GM11168 (cell line): ENCODE measurements at regions not wholly inside any gene's neighbourhood (a gene's known extent, or its start where the extent isn't known, plus 50 kb on each side); places are given as distances from the start of the nearest gene placed in this dataset.
"Not testable (repeated sequence)": the region's sequence is repeated elsewhere in the genome, so short reads cannot be mapped to it uniquely, and the experiment has no call there.

ENCODE experiments used
- in situ Hi-C: fragments of 300-500 bp; cut with MboI; formaldehyde crosslinking; loops from one replicate; pipeline ENCODE4 v1.12.0; 2022; ENCODE audit warnings: low sequenced_read_pairs; ENCODE audit not compliant: unreplicated experiment

DNA sequence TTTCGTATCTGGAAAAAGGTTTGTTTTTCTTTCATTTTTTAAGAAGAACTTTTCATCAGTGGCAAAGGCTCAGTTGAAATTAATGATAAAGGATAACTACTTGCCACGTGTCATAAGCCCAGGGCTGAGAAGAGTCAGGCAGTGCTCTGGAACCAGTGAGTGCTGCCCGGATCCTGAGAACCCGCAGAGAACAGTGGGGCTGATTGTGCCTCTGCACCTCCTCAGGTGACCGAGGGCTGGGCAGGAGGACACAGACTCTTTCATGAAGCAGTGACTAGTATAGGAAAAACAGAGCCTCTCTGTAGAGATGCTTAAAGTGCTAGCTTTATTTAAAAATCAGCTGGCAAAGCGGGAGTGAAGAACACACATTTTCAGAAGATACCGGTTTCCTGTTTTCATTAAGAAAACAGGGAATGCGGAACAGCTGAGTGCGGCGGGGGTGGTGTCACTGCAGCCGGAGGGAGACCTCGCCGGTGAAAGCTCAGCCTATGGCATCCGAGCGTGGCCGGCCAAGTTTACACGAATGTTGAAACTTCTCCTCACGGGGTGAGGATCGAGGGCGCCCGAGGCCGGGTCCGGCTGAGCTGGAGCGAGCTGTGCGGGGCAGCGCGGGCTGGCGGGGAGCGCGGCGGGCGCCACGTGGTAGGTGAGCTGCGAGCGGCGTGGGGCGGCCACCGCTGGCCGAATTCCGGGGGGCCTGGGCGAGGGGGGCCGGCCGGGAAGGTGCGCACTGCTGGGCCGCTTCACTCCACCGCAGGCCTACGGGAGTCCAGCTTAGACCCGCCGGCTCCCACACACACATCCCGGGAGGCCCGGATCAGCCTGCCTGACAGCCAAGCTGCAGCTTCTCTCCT, 134.7 kb upstream of the DMRT1 start:
- in situ Hi-C loops = no loop called here

DNA sequence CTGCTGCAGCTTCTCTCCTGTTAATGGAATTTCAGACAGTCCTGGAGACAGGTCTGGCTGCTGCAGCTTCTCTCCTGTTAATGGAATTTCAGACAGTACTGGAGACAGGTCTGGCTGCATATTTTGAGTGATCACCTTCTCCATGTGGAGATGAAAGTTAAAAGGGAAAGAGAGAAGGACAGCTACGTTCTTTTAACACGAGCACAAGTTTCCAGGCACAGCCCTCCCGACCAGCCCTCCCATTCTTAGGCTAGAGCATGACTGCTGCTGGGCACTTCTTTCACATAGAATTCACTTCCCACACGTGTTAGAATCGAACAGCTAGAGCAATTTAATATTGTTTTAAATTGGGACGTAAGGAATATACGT, 133.3 kb upstream of the DMRT1 start:
- in situ Hi-C loops = no loop called here

- in situ Hi-C loops = no loop called here
Observed at GRCh38 chr9:708551-709432, 132.7 kb upstream of the DMRT1 start.

GRCh38 chr9:710951-711745, 130.3 kb upstream of the DMRT1 start:
- in situ Hi-C loops = no loop called here

DNA sequence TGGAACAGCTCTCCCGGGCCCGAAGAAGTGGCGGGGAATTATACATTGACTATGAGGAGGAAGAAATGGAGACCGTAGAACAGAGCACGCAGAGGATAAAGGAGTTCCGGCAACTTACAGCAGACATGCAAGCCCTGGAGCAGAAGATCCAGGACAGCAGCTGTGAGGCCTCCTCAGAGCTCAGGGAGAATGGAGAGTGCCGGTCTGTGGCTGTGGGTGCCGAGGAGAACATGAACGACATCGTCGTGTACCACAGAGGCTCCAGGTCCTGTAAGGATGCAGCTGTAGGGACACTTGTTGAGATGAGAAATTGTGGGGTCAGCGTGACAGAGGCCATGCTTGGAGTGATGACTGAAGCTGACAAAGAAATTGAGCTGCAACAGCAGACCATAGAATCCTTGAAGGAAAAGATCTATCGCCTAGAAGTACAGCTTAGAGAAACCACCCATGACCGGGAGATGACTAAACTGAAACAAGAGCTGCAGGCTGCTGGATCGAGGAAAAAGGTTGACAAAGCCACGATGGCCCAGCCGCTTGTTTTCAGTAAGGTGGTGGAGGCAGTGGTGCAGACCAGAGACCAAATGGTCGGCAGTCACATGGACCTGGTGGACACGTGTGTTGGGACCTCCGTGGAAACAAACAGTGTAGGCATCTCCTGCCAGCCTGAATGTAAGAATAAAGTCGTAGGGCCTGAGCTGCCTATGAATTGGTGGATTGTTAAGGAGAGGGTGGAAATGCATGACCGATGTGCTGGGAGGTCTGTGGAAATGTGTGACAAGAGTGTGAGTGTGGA, 129.5 kb upstream of the DMRT1 start:
- in situ Hi-C loops = no loop called here

DNA sequence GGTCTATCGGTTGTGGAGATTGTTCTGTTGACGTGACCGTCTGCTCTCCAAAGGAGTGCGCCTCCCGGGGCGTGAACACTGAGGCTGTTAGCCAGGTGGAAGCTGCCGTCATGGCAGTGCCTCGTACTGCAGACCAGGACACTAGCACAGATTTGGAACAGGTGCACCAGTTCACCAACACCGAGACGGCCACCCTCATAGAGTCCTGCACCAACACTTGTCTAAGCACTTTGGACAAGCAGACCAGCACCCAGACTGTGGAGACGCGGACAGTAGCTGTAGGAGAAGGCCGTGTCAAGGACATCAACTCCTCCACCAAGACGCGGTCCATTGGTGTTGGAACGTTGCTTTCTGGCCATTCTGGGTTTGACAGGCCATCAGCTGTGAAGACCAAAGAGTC, 128.9 kb upstream of the DMRT1 start:
- in situ Hi-C loops = no loop called here

DNA sequence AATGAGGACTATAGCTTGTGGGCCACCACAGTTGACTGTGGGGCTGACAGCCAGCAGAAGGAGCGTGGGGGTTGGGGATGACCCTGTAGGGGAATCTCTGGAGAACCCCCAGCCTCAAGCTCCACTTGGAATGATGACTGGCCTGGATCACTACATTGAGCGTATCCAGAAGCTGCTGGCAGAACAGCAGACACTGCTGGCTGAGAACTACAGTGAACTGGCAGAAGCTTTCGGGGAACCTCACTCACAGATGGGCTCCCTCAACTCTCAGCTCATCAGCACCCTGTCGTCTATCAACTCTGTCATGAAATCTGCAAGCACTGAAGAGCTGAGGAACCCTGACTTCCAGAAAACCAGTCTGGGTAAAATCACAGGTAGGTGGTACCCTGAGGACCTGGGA, 128.4 kb upstream of the DMRT1 start:
- in situ Hi-C loops = no loop called here

DNA sequence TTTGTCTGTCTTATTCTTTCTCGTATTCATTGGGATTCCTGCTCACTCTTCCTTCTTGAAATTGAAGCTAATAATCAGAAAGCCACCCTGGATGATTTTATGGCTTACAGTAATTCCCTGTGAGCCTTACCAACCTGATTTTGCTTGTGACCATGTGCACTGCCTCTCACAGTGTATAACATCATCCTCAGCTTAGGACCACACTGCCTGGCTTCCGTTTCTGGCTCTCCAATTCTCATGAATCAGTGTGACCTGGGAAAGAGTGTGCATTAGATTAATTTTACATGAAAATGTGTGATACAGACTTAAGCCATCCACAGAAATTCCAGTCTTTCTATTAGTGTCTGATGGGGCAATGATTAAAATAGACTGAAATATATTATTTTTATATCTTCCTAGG, 126.8 kb upstream of the DMRT1 start:
- in situ Hi-C loops = no loop called here

DNA sequence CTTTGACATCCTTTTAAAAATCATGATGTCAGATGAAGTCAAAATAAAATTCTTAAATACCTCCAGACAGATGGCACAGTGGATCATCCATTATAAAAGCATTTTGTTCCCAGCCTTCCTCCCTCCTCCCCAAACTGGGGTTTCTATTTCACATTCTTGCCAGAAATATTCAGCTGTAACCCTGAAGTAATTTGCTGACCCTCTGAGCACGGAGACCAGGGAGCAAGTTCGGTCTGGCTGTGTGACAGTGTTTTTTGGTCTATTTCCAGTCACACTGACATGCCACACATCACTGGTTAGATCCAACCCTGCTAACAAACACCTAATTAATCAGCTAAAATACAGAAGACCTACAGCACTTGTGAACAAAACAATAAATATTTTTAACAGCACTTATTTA, 126.2 kb upstream of the DMRT1 start:
- in situ Hi-C loops = no loop called here

DNA sequence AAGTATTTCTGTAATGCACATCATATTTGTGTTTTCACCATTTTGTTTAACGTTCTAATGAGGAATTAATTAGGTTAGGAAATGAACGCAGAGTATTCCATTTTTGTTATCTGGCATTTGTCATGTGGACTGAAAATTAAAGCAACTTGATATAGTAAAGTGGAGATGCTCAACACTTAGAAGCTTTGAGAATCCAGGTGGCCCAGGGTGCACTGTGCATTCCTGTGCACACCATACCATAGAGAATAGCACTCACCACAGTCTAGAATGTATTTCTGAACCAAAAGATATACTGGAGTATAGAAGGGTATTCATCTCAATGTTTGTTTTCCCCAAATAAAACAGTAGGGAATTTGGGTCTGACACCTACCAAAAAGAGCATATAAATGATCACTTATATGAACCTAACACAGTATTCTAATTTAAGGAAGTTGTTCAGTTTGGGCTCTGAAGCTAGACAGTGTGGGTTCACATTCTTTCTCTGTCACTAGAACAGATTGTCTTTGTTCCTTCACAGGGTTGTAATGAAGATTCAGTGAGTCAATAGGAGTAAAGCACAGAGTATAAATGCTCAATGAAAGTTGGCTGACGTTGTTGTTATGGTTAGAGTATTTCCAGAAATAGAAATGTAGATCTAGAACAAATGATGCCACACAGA, 125.6 kb upstream of the DMRT1 start:
- in situ Hi-C loops = no loop called here

GRCh38 chr9:717722-718121, 123.8 kb upstream of the DMRT1 start:
- in situ Hi-C loops = no loop called here

- in situ Hi-C loops = no loop called here
Observed at GRCh38 chr9:720239-720881, 121.1 kb upstream of the DMRT1 start.

GRCh38 chr9:722388-722980, 119.0 kb upstream of the DMRT1 start:
- in situ Hi-C loops = no loop called here

DNA sequence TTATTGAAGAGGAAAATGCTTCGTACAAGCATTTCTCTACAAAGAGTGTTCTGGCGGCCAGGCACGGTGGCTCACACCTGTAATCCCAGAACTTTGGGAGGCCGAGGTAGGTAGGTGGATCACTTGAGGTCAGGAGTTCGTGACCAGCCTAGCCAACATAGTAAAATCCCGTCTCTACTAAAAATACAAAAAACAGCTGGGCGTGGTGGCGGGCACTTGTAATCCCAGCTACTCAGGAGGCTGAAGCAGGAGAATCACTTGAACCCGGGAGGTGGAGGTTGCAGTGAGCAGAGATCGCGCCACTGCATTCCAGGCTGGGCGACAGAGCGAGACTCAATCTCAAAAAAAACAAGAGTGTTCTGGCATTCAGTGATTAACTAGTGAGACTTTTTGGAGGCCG, 117.0 kb upstream of the DMRT1 start:
- in situ Hi-C loops = not testable (repeated sequence)

DNA sequence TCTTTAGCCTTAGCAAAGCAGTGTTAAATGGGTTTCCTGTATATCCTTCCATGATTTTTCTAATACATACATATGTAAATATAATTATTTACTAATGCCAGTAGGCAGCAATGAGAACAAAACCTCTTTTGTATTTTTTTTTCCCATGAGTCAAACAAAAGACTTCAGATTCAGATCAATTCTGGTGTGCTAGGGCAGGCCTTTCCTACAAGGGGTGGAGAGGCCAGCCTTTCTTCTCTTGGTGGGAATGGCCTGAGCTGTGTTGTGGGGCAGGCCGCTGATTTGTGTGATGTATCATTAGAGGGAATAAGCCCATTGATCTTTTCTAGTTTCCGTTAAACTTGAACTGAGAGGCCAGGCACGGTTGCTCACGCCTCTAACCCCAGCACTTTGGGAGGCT, 115.5 kb upstream of the DMRT1 start:
- in situ Hi-C loops = no loop called here

DNA sequence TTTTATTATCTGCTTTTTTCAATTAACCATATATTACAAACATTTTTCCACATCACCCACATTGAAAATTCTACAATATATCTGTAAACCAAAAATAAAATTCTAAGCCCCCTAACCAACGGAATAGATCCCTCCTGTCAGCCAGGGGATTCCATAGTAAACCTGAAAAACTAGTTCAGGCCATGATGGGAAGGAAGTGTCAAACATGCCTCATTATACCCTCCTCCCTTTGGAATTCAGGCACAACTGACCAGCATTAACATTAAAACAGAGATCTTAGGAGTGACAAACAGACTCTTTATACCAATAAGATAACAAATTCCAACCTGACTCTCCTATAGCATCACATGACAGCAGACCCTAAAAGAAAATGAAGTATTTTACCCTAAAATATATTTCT, 113.7 kb upstream of the DMRT1 start:
- in situ Hi-C loops = no loop called here

- in situ Hi-C loops = no loop called here
Observed at GRCh38 chr9:728535-728934, 113.0 kb upstream of the DMRT1 start.

GRCh38 chr9:731474-731873, 110.0 kb upstream of the DMRT1 start:
- in situ Hi-C loops = no loop called here
